ENCODE measurements at regions not wholly inside any gene's neighbourhood (a gene's known extent, or its start where the extent isn't known, plus 50 kb on each side); places are given as distances from the start of the nearest gene placed in this dataset.

DNA sequence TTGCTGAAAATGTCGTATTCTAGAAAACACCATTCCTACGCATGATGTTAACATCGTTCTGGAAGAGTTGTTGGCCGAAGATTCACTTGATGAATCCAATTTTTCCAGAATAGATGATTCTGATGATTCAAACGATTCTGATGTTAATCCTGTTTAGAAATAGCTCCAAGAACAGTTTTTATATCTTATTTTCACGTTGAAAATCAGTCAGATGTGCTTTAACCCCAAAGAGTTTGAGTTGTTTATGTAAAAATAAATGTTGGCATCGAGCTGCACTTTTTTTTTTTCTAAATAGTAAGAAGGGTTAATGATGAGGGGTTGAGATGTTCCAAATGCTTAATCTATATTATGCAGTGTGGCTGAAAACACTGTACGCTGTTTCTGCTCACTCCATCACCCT, 99.9 kb upstream of the LINC00305 start (continued):
- TF ChIP-seq, protein P1, sequence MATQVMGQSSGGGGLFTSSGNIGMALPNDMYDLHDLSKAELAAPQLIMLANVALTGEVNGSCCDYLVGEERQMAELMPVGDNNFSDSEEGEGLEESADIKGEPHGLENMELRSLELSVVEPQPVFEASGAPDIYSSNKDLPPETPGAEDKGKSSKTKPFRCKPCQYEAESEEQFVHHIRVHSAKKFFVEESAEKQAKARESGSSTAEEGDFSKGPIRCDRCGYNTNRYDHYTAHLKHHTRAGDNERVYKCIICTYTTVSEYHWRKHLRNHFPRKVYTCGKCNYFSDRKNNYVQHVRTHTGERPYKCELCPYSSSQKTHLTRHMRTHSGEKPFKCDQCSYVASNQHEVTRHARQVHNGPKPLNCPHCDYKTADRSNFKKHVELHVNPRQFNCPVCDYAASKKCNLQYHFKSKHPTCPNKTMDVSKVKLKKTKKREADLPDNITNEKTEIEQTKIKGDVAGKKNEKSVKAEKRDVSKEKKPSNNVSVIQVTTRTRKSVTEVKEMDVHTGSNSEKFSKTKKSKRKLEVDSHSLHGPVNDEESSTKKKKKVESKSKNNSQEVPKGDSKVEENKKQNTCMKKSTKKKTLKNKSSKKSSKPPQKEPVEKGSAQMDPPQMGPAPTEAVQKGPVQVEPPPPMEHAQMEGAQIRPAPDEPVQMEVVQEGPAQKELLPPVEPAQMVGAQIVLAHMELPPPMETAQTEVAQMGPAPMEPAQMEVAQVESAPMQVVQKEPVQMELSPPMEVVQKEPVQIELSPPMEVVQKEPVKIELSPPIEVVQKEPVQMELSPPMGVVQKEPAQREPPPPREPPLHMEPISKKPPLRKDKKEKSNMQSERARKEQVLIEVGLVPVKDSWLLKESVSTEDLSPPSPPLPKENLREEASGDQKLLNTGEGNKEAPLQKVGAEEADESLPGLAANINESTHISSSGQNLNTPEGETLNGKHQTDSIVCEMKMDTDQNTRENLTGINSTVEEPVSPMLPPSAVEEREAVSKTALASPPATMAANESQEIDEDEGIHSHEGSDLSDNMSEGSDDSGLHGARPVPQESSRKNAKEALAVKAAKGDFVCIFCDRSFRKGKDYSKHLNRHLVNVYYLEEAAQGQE (IDR thresholded peaks at IDR 0.05; ENCODE audit: borderline replicate concordance) = no peak
- TF ChIP-seq, protein P1 (CRISPR knock-in tag; IDR thresholded peaks at IDR 0.05; ENCODE audit: low read depth) = no peak
- TF ChIP-seq, protein P2, sequence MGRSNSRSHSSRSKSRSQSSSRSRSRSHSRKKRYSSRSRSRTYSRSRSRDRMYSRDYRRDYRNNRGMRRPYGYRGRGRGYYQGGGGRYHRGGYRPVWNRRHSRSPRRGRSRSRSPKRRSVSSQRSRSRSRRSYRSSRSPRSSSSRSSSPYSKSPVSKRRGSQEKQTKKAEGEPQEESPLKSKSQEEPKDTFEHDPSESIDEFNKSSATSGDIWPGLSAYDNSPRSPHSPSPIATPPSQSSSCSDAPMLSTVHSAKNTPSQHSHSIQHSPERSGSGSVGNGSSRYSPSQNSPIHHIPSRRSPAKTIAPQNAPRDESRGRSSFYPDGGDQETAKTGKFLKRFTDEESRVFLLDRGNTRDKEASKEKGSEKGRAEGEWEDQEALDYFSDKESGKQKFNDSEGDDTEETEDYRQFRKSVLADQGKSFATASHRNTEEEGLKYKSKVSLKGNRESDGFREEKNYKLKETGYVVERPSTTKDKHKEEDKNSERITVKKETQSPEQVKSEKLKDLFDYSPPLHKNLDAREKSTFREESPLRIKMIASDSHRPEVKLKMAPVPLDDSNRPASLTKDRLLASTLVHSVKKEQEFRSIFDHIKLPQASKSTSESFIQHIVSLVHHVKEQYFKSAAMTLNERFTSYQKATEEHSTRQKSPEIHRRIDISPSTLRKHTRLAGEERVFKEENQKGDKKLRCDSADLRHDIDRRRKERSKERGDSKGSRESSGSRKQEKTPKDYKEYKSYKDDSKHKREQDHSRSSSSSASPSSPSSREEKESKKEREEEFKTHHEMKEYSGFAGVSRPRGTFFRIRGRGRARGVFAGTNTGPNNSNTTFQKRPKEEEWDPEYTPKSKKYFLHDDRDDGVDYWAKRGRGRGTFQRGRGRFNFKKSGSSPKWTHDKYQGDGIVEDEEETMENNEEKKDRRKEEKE (IDR thresholded peaks at IDR 0.05; ENCODE audit: borderline replicate concordance in 1 of 2, control insufficient read depth in 1 of 2, low read depth in 2 of 2, low read length in 1 of 2) = no peak
- TF ChIP-seq, protein P3, sequence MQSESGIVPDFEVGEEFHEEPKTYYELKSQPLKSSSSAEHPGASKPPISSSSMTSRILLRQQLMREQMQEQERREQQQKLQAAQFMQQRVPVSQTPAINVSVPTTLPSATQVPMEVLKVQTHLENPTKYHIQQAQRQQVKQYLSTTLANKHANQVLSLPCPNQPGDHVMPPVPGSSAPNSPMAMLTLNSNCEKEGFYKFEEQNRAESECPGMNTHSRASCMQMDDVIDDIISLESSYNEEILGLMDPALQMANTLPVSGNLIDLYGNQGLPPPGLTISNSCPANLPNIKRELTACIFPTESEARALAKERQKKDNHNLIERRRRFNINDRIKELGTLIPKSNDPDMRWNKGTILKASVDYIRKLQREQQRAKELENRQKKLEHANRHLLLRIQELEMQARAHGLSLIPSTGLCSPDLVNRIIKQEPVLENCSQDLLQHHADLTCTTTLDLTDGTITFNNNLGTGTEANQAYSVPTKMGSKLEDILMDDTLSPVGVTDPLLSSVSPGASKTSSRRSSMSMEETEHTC (IDR thresholded peaks at IDR 0.05) = no peak
- TF ChIP-seq NCOA1 (IDR thresholded peaks at IDR 0.05; ENCODE audit: low read depth) (no peak), TGIF2 (CRISPR knock-in tag; IDR thresholded peaks at IDR 0.05) (no peak)

Measured in K562 (cell line).